ENCODE measurements at regions not wholly inside any gene's neighbourhood (a gene's known extent, or its start where the extent isn't known, plus 50 kb on each side); places are given as distances from the start of the nearest gene placed in this dataset.

GRCh38 chr21:14846621-14847020 is 218.2 kb downstream of the NRIP1 start:
- DNase-seq (ENCODE audit: low spot score): no peak
- no peak for ATAC-seq (ENCODE audit: insufficient number of reproducible peaks, low FRiP score, low read depth)
- H3K27me3 ChIP-seq (replicated peaks; ENCODE audit: insufficient read depth): no peaks in the 10 kb centered on the region
- no peaks in the 10 kb centered on the region for H3K4me1 ChIP-seq (ENCODE audit: control insufficient read depth in 1 of 2, low read depth in 2 of 2)
- TF ChIP-seq CTCF (IDR thresholded peaks at IDR 0.05): no peak
- no peak overlapping the region for H3K4me3 ChIP-seq
- no peak overlapping the region for H3K27ac ChIP-seq
- H3K9me3 ChIP-seq: no peaks in the 10 kb centered on the region
- H3K36me3 ChIP-seq: no peaks in the 10 kb centered on the region

GRCh38 chr21:14844001-14844400 is 220.8 kb downstream of the NRIP1 start:
- DNase-seq (ENCODE audit: low spot score) (no peak), ATAC-seq (ENCODE audit: insufficient number of reproducible peaks, low FRiP score, low read depth) (no peak)
- H3K36me3 ChIP-seq: no peaks in the 10 kb centered on the region
- no peak overlapping the region for H3K27ac ChIP-seq
- no peaks in the 10 kb centered on the region for H3K9me3 ChIP-seq
- TF ChIP-seq CTCF (IDR thresholded peaks at IDR 0.05): no peak
- H3K4me1 ChIP-seq (ENCODE audit: control insufficient read depth in 1 of 2, low read depth in 2 of 2): no peaks in the 10 kb centered on the region
- H3K27me3 ChIP-seq (replicated peaks; ENCODE audit: insufficient read depth): no peaks in the 10 kb centered on the region
- no peak overlapping the region for H3K4me3 ChIP-seq

- no peaks in the 10 kb centered on the region for H3K36me3 ChIP-seq
- H3K27me3 ChIP-seq (replicated peaks; ENCODE audit: insufficient read depth): no peaks in the 10 kb centered on the region
- H3K9me3 ChIP-seq: no peaks in the 10 kb centered on the region
- DNase-seq (ENCODE audit: low spot score) (no peak), ATAC-seq (ENCODE audit: insufficient number of reproducible peaks, low FRiP score, low read depth) (no peak)
- no peaks in the 10 kb centered on the region for H3K4me1 ChIP-seq (ENCODE audit: control insufficient read depth in 1 of 2, low read depth in 2 of 2)
- no peak overlapping the region for H3K27ac ChIP-seq
- TF ChIP-seq CTCF (IDR thresholded peaks at IDR 0.05): no peak
- no peak overlapping the region for H3K4me3 ChIP-seq
Measured at GRCh38 chr21:14842601-14843000, 222.2 kb downstream of the NRIP1 start.

- DNase-seq (ENCODE audit: low spot score) (no peak), ATAC-seq (ENCODE audit: insufficient number of reproducible peaks, low FRiP score, low read depth) (no peak)
- H3K9me3 ChIP-seq: no peaks in the 10 kb centered on the region
- H3K27me3 ChIP-seq (replicated peaks; ENCODE audit: insufficient read depth): no peaks in the 10 kb centered on the region
- H3K4me1 ChIP-seq (ENCODE audit: control insufficient read depth in 1 of 2, low read depth in 2 of 2): no peaks in the 10 kb centered on the region
- H3K4me3 ChIP-seq: no peak overlapping the region
- no peak for TF ChIP-seq CTCF (IDR thresholded peaks at IDR 0.05)
- no peaks in the 10 kb centered on the region for H3K36me3 ChIP-seq
- H3K27ac ChIP-seq: no peak overlapping the region
Measured at GRCh38 chr21:14841511-14842472, 223.0 kb downstream of the NRIP1 start.

- no peaks in the 10 kb centered on the region for H3K4me1 ChIP-seq (ENCODE audit: control insufficient read depth in 1 of 2, low read depth in 2 of 2)
- no peaks in the 10 kb centered on the region for H3K27me3 ChIP-seq (replicated peaks; ENCODE audit: insufficient read depth)
- no peak for TF ChIP-seq CTCF (IDR thresholded peaks at IDR 0.05)
- ATAC-seq (ENCODE audit: insufficient number of reproducible peaks, low FRiP score, low read depth): no peak
- H3K4me3 ChIP-seq: no peak overlapping the region
- no peaks in the 10 kb centered on the region for H3K36me3 ChIP-seq
- H3K9me3 ChIP-seq: no peaks in the 10 kb centered on the region
- no peak overlapping the region for H3K27ac ChIP-seq
- no peak for DNase-seq (ENCODE audit: low spot score)
Measured at GRCh38 chr21:14838400-14838799, 226.4 kb downstream of the NRIP1 start.
